HG02938 (cell line): ENCODE measurements at regions not wholly inside any gene's neighbourhood (a gene's known extent, or its start where the extent isn't known, plus 50 kb on each side); places are given as distances from the start of the nearest gene placed in this dataset.
"Not testable (repeated sequence)": the region's sequence is repeated elsewhere in the genome, so short reads cannot be mapped to it uniquely, and the experiment has no call there.

Experiments
- ATAC-seq: cut with Tn5 transposase; IDR thresholded peaks from one replicate; pipeline ENCODE4 v1.9.1; 2021; ENCODE audit warnings: mild to moderate bottlenecking, moderate library complexity; ENCODE audit not compliant: unreplicated experiment

GRCh38 chr5:109580225-109580624 is 109.5 kb upstream of the MAN2A1 start:
- no peak for ATAC-seq

GRCh38 chr5:109575506-109575905 is 114.2 kb upstream of the MAN2A1 start:
- ATAC-seq = no peak

- no peak for ATAC-seq
These were observed 114.7 kb upstream of the MAN2A1 start for GRCh38 chr5:109574985-109575384.

GRCh38 chr5:109573766-109574165 is 116.0 kb upstream of the MAN2A1 start:
- no peak for ATAC-seq

DNA sequence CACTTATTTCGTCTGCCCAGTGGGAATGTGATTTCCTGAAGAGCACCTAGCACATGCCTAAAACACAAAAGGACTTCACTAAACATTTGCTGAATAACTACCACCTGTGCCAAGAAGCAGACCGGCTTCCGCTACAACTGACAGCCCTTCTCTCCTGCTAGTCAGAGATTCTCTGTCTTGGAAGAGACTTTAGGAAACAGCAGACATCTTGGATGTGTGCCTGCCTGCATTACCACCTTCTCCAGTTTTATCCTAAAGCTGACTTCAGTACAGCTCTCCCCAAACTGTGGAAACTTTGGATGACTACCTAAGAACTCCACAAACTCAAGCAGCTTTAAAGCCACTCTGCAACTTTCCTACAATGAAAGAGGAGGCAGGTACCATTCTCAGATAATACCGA is 116.5 kb upstream of the MAN2A1 start:
- ATAC-seq = no peak

- ATAC-seq = no peak
These were observed 117.9 kb upstream of the MAN2A1 start for GRCh38 chr5:109571785-109572184.

- no peak for ATAC-seq
These were observed 119.3 kb upstream of the MAN2A1 start for GRCh38 chr5:109570362-109570874.

- no peak for ATAC-seq
These were observed 122.2 kb upstream of the MAN2A1 start for GRCh38 chr5:109567374-109568044.

- ATAC-seq = no peak
These were observed 123.4 kb upstream of the MAN2A1 start for GRCh38 chr5:109566361-109566760.

- ATAC-seq = no peak
These were observed 126.0 kb upstream of the MAN2A1 start for GRCh38 chr5:109563739-109564138.

GRCh38 chr5:109563189-109563588 is 126.5 kb upstream of the MAN2A1 start:
- no peak for ATAC-seq

GRCh38 chr5:109562441-109562840 is 127.3 kb upstream of the MAN2A1 start:
- no peak for ATAC-seq

DNA sequence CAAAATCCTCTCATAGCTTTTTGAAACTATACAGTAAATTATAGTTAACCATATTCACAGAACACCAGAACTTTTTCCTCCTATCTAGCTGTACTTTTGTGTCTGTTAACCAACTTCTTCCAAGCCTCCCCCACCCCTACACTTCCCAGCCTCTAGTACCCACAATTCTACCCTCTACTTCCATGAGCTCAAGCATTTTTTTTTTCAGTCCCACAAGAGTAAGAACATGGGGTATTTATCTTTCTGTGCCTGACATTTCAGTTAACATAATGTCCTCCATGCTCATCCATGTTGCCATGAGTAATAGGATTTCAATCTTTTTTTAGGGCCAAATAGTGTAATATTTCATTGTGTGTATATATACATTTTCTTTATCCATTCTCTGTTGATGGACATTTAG is 128.3 kb upstream of the MAN2A1 start:
- ATAC-seq = no peak

DNA sequence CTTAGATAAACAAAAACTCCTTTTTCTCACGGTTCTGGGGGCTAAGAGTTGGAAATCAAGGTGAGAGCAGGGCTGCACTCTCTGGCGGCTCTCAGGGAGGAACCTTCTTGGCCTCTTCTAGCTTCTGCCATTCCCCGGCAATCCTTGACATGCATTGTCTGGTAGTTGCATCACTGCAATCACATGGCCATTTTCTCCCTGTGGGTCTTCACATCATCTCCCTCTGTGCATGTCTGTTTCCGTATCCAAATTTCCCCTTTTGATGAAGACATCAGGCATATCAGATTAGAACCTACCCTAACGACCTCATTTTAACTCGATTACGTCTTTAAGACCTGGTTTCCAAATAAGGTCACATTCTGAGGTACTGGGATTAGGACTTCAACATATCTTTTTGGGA is 129.2 kb upstream of the MAN2A1 start:
- no peak for ATAC-seq

DNA sequence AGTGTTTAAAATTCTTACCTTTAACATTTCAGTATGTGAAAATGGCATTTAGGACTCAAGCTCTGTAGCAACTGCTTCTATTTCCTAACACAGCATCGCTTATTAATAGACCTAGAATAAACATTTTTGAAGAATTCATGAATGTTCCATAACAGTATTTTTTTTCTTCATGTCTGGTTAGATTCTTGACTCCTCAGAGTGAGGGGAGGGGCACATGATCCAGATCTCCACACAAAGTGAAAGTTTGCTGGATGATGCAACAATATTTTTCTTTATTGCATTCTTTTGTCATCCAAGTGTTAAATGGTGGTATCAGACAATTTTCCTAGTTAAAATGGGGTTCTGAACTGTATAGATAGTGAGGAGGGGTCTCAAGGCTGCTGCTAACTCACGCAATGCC is 130.8 kb upstream of the MAN2A1 start:
- no peak for ATAC-seq

DNA sequence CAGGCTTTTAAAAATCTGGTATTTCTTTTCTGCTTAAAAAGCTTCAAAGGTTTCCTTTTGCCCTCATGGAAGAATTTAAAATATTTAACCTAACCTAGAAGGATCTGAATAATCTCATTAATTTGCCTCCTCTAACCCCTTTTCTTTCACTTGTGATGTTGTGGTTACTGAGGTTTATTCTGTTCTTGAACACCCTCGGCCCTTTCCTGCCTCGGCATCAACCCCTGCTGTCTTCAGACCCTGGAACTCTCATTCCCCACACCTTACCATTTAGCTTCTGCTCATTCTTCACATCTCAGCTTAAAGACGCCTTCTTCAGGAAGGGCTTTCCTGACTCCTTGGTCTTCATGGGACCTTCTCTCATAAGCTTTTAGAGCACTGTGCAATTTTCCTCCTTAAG is 131.4 kb upstream of the MAN2A1 start:
- no peak for ATAC-seq

DNA sequence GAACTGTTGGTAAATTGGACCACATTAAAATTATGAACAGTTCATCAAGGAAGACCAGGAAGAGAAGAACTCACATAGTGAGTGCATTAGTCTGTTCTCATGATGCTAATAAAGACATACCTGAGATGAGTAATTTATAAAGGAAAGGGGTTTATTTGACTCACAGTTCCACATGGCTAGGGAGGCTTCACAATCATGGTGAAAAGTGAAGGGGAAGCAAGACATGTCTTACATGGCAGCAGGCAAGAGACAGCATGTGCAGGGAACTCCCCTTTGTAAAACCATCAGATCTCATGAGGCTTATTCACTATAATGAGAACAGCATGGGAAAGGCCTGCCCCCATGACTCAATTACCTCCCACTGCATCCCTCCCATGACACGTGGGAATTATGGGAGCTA is 135.9 kb upstream of the MAN2A1 start:
- no peak for ATAC-seq

- ATAC-seq = not testable (repeated sequence)
These were observed 138.5 kb upstream of the MAN2A1 start for GRCh38 chr5:109551234-109551633.

DNA sequence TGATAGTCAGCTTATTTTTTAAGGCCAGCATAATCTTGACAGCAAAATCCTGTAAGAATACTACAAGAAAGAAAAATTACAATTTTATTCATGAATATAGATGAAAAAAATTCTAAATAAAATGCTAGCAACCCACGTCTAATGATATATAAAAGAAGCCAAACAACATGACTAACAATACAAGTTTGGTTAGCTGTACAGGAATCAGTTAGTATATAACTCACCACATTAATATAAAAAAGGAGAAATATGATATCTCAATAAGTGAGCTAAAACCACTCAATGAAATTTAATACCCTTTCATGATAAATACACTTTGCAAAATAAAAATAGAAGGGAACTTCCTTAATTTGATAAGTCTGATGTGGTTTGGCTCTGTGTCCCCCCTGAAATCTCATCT is 139.7 kb upstream of the MAN2A1 start:
- no peak for ATAC-seq

- no peak for ATAC-seq
These were observed 136.7 kb upstream of the PJA2 start for GRCh38 chr5:109546461-109546860.

- ATAC-seq = not testable (repeated sequence)
These were observed 135.1 kb upstream of the PJA2 start for GRCh38 chr5:109544873-109545272.

DNA sequence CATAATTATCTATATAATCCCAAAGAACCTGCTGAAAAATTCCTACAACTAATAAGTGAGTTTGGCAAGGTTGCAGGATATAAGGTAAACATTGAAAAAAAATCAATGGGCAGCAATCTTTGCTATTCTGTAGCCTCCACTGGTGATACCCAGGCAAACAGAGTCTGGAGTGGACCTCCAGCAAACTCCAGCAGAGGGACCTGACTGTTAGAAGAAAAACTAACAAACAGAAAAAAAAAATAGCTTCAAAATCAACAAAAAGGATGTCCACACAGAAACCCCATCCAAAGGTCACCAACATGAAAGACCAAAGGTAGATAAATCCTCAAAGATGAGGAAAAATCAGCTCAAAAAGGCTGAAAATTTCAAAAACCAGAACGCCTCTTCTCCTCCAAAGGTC is 128.9 kb upstream of the PJA2 start:
- not testable (repeated sequence) for ATAC-seq

DNA sequence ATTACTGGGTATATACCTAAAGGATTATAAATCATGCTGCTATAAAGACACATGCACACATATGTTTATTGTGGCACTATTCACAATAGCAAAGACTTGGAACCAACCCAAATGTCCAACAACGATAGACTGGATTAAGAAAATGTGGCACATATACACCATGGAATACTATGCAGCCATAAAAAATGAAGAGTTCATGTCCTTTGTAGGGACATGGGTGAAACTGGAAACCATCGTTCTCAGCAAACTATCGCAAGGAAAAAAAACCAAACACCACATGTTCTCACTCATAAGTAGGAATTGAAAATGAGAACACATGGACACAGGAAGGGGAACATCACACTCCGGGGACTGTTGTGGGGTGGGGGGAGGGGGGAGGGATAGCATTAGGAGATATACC is 125.3 kb upstream of the PJA2 start:
- not testable (repeated sequence) for ATAC-seq
